Lung (tissue), 11 donors: ENCODE measurements at regions not wholly inside any gene's neighbourhood (a gene's known extent, or its start where the extent isn't known, plus 50 kb on each side); places are given as distances from the start of the nearest gene placed in this dataset.

Experiments used
- ATAC-seq: fragments of 200-7000 bp; cut with Tn5 transposase; one replicate; pipeline ENCODE4 v1.9.1; 2020; ENCODE audit warnings: moderate number of reproducible peaks; ENCODE audit not compliant: insufficient read depth, low FRiP score
- DNase-seq, 3 donors: peaks; one replicate each; pipeline ENCODE4 v3.0.0-alpha.2; 2013 to 2017
- H3K27ac ChIP-seq, 2 donors: one replicate each; pipeline ENCODE4 v1.5.1; 2013; ENCODE audit warnings: mild to moderate bottlenecking in 2 of 2, moderate library complexity in 2 of 2, control low read depth in 1 of 2, inconsistent platforms in 1 of 2, low read depth in 1 of 2, low read length in 1 of 2
- H3K27me3 ChIP-seq, 3 donors: one replicate each; pipeline ENCODE4 v1.5.1; 2013; ENCODE audit warnings: low read length in 2 of 3; ENCODE audit not compliant: control insufficient read depth in 3 of 3, insufficient read depth in 3 of 3
- H3K36me3 ChIP-seq, 4 donors: one replicate each; pipeline ENCODE4 v1.5.1; 2013; ENCODE audit warnings: low read length in 4 of 4, mild to moderate bottlenecking in 1 of 4, moderate library complexity in 1 of 4; ENCODE audit not compliant: control insufficient read depth in 4 of 4, insufficient read depth in 4 of 4
- H3K4me1 ChIP-seq, 5 donors: one replicate each; pipeline ENCODE4 v1.5.1; 2013; ENCODE audit warnings: low read length in 5 of 5, mild to moderate bottlenecking in 2 of 5, moderate library complexity in 1 of 5; ENCODE audit not compliant: control insufficient read depth in 5 of 5, insufficient read depth in 5 of 5
- H3K4me3 ChIP-seq: one replicate; pipeline ENCODE4 v1.5.1; 2013; ENCODE audit warnings: mild to moderate bottlenecking, control low read depth, moderate library complexity
- H3K9ac ChIP-seq, 2 donors: one replicate each; pipeline ENCODE4 v1.5.1; 2013; ENCODE audit warnings: low read length in 2 of 2, control low read depth in 1 of 2; ENCODE audit not compliant: insufficient read depth in 1 of 2
- H3K9me3 ChIP-seq, 4 donors: one replicate each; pipeline ENCODE4 v1.5.1; 2013; ENCODE audit warnings: low read length in 3 of 4, mild to moderate bottlenecking in 1 of 4, moderate library complexity in 1 of 4; ENCODE audit not compliant: control insufficient read depth in 4 of 4, insufficient read depth in 3 of 4
- WGBS, 2 donors: extraction: QIAGEN DNeasy Blood & Tissue Kit; methylation state at CpG; one replicate each; pipeline ENCODE4 v1.1.7; 2013; 5-methylcytosine and 5-hydroxymethylcytosine counted together
- TF ChIP-seq, protein P1 (sequence below): IDR thresholded peaks from 2 replicates; pipeline ENCODE4 v1.5.1; 2012; ENCODE audit warnings: mild to moderate bottlenecking; ENCODE audit errors: control extremely low read depth, extremely low read depth
- donor health status: control.
- donor health status: control.
- donor health status: Bipolar disorder and iron deficiency.
- donor health status: healthy.
- donor health status: DM: yes; HTN: yes; CAD: no.

DNA sequence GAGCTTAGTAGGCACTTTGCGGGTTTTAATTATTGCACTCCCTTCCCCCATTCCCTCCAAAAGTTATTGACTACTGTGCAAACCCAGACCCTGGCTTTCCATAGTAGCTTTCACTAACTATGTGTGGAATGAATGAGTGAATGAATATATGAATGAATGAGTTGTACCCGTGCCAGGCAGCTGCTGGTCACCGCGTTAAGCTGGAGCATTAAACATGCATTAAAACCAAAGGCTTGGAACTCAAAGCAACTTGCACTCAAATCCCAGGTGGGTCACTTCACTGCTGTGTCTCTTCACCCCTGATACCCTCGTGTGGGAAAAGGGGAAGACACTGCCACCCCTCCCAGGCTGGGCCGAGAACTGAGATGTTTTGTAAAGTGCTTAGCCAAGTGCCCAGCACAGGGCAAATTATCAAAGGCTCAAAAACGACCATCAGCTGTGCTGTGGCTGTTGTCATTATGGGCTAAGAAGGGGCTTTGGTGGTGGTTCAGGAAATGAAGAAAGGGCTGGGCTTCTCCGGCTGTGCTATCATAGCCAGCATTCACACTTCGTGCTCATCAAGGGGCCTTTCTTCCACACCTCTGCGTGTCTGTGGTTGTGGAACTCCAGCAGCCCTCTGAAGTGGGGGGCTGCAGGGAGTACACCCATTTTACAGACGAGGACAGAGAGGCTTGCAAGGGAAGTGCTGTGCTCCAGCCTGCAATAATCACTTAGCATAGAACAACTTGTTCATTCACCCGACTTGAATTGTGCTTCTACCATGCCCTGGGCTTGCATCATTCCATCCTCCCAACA lies 60.2 kb upstream of the STX16 start:
- Histone ChIP-seq H3K9ac (no peak overlapping the region), H3K36me3 (no peaks in the 10 kb centered on the region), H3K27ac (no peak overlapping the region), H3K4me3 (no peak overlapping the region), H3K9me3 (peaks cover 0 to 3% (median 0%) of the 10 kb centered on the region in 4 donors), H3K27me3 (no peaks in the 10 kb centered on the region), H3K4me1 (peaks cover 0 to 8% (median 0%) of the 10 kb centered on the region in 5 donors)
- TF ChIP-seq, protein P1, sequence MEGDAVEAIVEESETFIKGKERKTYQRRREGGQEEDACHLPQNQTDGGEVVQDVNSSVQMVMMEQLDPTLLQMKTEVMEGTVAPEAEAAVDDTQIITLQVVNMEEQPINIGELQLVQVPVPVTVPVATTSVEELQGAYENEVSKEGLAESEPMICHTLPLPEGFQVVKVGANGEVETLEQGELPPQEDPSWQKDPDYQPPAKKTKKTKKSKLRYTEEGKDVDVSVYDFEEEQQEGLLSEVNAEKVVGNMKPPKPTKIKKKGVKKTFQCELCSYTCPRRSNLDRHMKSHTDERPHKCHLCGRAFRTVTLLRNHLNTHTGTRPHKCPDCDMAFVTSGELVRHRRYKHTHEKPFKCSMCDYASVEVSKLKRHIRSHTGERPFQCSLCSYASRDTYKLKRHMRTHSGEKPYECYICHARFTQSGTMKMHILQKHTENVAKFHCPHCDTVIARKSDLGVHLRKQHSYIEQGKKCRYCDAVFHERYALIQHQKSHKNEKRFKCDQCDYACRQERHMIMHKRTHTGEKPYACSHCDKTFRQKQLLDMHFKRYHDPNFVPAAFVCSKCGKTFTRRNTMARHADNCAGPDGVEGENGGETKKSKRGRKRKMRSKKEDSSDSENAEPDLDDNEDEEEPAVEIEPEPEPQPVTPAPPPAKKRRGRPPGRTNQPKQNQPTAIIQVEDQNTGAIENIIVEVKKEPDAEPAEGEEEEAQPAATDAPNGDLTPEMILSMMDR = no peak
- DNase-seq = no peak
- no peak for ATAC-seq
- WGBS, 2 donors = 65 to 69% methylated on average over 12 of the region's 12 CpGs

- no peak for DNase-seq
- no peaks in the 10 kb centered on the region for H3K36me3 ChIP-seq
- H3K4me1 ChIP-seq = no peaks in the 10 kb centered on the region
- H3K4me3 ChIP-seq = no peak overlapping the region
- H3K9ac ChIP-seq = no peak overlapping the region
- H3K27ac ChIP-seq = no peak overlapping the region
- TF ChIP-seq, protein P1 = no peak
- 85% methylated on average over 9 of the region's 9 CpGs for WGBS, 2 donors
- H3K9me3 ChIP-seq = peaks cover 0 to under 1% (median 0%) of the 10 kb centered on the region in 4 donors
- ATAC-seq = no peak
- H3K27me3 ChIP-seq = no peaks in the 10 kb centered on the region
These were observed 63.6 kb upstream of the STX16 start for GRCh38 chr20:58587467-58587866.

GRCh38 chr20:58586565-58587093 lies 64.5 kb upstream of the STX16 start:
- DNase-seq = peak in 1 of 3 donors; percentile 4
- Histone ChIP-seq H3K36me3 (no peaks in the 10 kb centered on the region), H3K4me3 (no peak overlapping the region), H3K27me3 (no peaks in the 10 kb centered on the region), H3K9me3 (peaks cover 0 to 3% (median 0%) of the 10 kb centered on the region in 4 donors), H3K27ac (no peak overlapping the region), H3K9ac (no peak overlapping the region), H3K4me1 (no peaks in the 10 kb centered on the region)
- 74 to 93% methylated on average over 6 of the region's 6 CpGs for WGBS, 2 donors
- TF ChIP-seq, protein P1 = no peak
- ATAC-seq = no peak
